Testis (tissue), 2 donors: ENCODE measurements at regions not wholly inside any gene's neighbourhood (a gene's known extent, or its start where the extent isn't known, plus 50 kb on each side); places are given as distances from the start of the nearest gene placed in this dataset.

ENCODE experiments used
- DNase-seq: peaks from one replicate; pipeline ENCODE4 v3.0.0-alpha.2; 2019
- H3K27ac ChIP-seq, 2 donors: fragments of 200-600 bp; sonication (generic); one replicate each; pipeline ENCODE4 v1.5.1; 2019
- H3K27me3 ChIP-seq: fragments of 200-600 bp; sonication (generic); one replicate; pipeline ENCODE4 v1.5.1; 2019
- H3K36me3 ChIP-seq: fragments of 200-600 bp; sonication (generic); one replicate; pipeline ENCODE4 v1.5.1; 2017; ENCODE audit warnings: low read depth; ENCODE audit errors: missing control alignments
- H3K4me1 ChIP-seq: fragments of 200-600 bp; sonication (generic); one replicate; pipeline ENCODE4 v1.5.1; 2019
- H3K4me3 ChIP-seq, 2 donors: fragments of 200-600 bp; sonication (generic); one replicate each; pipeline ENCODE4 v1.5.1; 2017 to 2019
- H3K9me3 ChIP-seq: fragments of 200-600 bp; sonication (generic); one replicate; pipeline ENCODE4 v1.5.1; 2017
- POLR2A ChIP-seq: fragments of 450-650 bp; IDR thresholded peaks from one replicate; pipeline ENCODE4 v1.6.1; 2017; ENCODE audit warnings: antibody characterized with exemption, mild to moderate bottlenecking, moderate library complexity
- WGBS, 2 donors: methylation state at CpG; one replicate each; pipeline ENCODE4 v1.1.5; 2018; 5-methylcytosine and 5-hydroxymethylcytosine counted together
- intact Hi-C: fragments of 100-400 bp; cut with DNase I; formaldehyde crosslinking; loops from one replicate; pipeline ENCODE4 v1.15.1; 2023; ENCODE audit warnings: low total_unique reads
- TF ChIP-seq, protein P1 (sequence below), 3 experiments: fragments of 450-650 bp in 2 of 3; fragments of 200-600 bp in 1 of 3; sonication (generic) in 1 of 3; IDR thresholded peaks; one replicate each; pipeline ENCODE4 v1.5.1; 2016 to 2019; ENCODE audit warnings: antibody characterized with exemption in 3 of 3, mild to moderate bottlenecking in 2 of 3, moderate library complexity in 1 of 3

DNA sequence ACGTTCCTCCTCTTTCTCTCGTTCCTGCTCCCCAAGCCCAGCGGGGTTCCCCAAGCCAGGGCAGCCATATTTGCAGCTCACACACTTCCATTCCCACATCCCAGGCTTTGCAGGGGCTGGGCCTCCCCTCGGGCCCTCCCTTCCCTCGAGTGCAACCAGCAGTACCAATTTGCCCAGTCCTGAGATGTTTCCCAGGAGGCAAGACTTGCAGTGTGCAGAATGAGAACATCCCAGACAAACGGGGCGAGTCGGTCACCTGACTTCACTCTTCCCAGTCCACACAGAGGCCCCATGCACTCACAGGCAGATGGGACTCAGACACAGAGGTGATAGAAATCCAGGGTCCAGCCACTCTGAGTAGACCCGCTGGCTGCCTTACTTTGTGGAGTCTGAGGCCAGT is 56.2 kb upstream of the SLC6A6 start:
- Histone ChIP-seq H3K27me3 (no peaks in the 10 kb centered on the region), H3K27ac (no peak overlapping the region), H3K36me3 (no peaks in the 10 kb centered on the region), H3K4me3 (no peak overlapping the region), H3K4me1 (peaks cover 3% of the 10 kb centered on the region), H3K9me3 (no peaks in the 10 kb centered on the region)
- DNase-seq = no peak
- WGBS, 2 donors = 84 to 89% methylated on average over 7 to 9 of the region's 9 CpGs
- no peak for TF ChIP-seq POLR2A
- TF ChIP-seq, protein P1, sequence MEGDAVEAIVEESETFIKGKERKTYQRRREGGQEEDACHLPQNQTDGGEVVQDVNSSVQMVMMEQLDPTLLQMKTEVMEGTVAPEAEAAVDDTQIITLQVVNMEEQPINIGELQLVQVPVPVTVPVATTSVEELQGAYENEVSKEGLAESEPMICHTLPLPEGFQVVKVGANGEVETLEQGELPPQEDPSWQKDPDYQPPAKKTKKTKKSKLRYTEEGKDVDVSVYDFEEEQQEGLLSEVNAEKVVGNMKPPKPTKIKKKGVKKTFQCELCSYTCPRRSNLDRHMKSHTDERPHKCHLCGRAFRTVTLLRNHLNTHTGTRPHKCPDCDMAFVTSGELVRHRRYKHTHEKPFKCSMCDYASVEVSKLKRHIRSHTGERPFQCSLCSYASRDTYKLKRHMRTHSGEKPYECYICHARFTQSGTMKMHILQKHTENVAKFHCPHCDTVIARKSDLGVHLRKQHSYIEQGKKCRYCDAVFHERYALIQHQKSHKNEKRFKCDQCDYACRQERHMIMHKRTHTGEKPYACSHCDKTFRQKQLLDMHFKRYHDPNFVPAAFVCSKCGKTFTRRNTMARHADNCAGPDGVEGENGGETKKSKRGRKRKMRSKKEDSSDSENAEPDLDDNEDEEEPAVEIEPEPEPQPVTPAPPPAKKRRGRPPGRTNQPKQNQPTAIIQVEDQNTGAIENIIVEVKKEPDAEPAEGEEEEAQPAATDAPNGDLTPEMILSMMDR (IDR thresholded peaks at IDR 0.05) = no peak
- intact Hi-C loops = no loop called here

DNA sequence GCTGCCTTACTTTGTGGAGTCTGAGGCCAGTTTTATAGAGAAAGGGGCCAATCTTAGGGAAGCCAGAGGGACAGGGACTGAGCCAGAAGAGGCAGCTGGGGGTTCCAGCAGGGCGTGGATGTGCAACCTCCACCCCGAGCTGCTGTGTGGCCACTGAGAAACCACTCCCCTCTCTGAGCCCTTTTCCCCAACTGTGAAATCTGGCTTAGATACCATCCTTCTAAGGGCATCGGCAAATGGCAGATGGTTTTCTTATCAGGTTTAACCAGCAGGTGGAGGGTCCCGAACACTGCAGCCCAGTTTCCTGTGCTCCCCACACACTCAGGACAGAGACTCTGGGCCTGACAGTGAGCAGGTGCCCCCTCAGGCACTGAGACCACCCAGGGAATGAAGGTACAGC is 55.8 kb upstream of the SLC6A6 start:
- peaks cover 3% of the 10 kb centered on the region for H3K4me1 ChIP-seq
- no peak for DNase-seq
- H3K36me3 ChIP-seq = no peaks in the 10 kb centered on the region
- H3K9me3 ChIP-seq = no peaks in the 10 kb centered on the region
- intact Hi-C loops = no loop called here
- TF ChIP-seq, protein P1 (IDR thresholded peaks at IDR 0.05) = no peak
- no peak for TF ChIP-seq POLR2A
- 87% methylated on average over 4 of the region's 4 CpGs; no CpG with 5 or more reads in 1 of the 2 donors for WGBS, 2 donors
- no peak overlapping the region for H3K4me3 ChIP-seq
- no peaks in the 10 kb centered on the region for H3K27me3 ChIP-seq
- H3K27ac ChIP-seq = no peak overlapping the region

DNA sequence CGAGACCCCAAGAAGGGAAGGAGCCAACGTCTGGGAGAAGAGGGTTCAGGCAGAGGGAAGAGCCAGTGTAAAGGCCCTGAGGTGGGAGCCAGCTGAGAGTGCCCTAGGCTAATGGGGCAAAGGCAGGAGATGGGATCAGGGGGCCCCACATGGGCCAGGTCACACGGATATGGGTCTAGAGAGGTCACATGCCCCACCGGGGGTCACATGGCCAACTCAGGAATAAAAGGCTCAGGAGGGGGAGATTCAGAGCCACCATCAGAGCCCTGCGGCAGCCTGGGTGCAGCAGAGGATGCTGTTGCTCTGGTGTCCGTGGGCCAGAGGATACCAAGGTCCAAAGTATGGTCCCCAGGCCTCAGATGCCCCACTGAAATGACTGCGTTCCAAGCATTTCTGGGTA is 55.3 kb upstream of the SLC6A6 start:
- Histone ChIP-seq H3K4me1 (peaks cover 3% of the 10 kb centered on the region), H3K36me3 (no peaks in the 10 kb centered on the region), H3K4me3 (no peak overlapping the region), H3K27me3 (no peaks in the 10 kb centered on the region), H3K27ac (no peak overlapping the region), H3K9me3 (no peaks in the 10 kb centered on the region)
- intact Hi-C loops = no loop called here
- no peak for DNase-seq
- TF ChIP-seq POLR2A = no peak
- TF ChIP-seq, protein P1 (IDR thresholded peaks at IDR 0.05) = no peak
- 79 to 84% methylated on average over 6 to 7 of the region's 7 CpGs for WGBS, 2 donors

DNA sequence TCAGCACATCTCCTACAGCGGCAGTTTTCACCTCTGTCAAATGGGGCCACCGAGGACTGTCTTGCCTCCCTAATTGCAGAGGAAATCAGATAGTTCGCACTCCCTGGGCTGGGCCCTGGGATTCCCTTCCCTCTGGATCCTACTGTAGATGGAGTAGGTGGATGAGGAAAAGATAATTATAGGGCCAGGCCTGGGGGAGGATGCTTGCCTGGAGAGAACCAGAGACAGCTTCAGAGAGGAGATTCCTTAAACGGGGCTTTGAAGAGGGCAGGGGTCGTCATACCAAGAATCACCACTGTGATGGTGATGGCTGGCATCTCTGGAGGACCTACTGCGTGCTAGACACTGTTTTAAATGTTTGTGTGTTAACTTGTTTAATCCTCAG is 50.8 kb upstream of the SLC6A6 start:
- H3K36me3 ChIP-seq = no peaks in the 10 kb centered on the region
- peak overlapping the region in 1 of 2 donors; percentile 13 for H3K4me3 ChIP-seq
- intact Hi-C loops = no loop called here
- no peak overlapping the region for H3K27ac ChIP-seq
- H3K27me3 ChIP-seq = no peaks in the 10 kb centered on the region
- H3K4me1 ChIP-seq = no peaks in the 10 kb centered on the region
- TF ChIP-seq, protein P1 (IDR thresholded peaks at IDR 0.05) = no peak
- no peak for TF ChIP-seq POLR2A
- DNase-seq = no peak
- 42 to 66% methylated on average over 4 to 6 of the region's 6 CpGs for WGBS, 2 donors
- no peaks in the 10 kb centered on the region for H3K9me3 ChIP-seq

DNA sequence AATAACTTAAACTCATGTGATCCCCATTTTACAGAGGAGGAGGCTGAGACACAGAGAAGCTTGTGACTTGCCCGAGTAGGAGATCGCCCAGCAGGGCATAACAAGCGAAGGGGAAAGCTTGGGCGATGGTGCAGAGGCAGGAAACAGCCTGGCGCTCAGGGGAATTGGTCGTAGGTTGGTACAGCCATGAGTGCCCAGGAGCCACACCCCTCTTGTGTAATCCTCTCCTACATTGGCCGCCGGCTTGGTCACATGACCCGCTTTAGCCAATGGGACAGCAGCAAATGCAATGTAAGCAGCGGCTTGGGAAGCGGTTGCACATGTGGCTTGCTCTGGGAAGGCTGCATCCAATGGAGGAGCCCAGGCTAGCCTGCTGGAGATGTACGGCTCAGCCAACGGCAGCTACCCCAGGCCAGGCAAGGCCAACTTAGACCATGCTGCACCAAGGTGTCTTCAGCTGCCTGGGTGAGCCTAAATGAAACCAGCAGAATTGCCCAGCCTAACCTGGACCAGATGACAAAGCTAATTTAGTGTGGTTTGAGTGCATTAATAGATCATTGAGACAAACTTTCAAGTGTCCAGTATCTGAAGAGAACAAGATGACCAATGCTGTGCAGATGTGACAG is 50.3 kb upstream of the SLC6A6 start:
- H3K9me3 ChIP-seq = no peaks in the 10 kb centered on the region
- no peaks in the 10 kb centered on the region for H3K36me3 ChIP-seq
- H3K4me1 ChIP-seq = no peaks in the 10 kb centered on the region
- no peak for TF ChIP-seq POLR2A
- TF ChIP-seq, protein P1 (IDR thresholded peaks at IDR 0.05) = no peak
- H3K27me3 ChIP-seq = no peaks in the 10 kb centered on the region
- peak; percentile 87 for DNase-seq
- no peak overlapping the region for H3K27ac ChIP-seq
- 55 to 73% methylated on average over 10 to 13 of the region's 13 CpGs for WGBS, 2 donors
- intact Hi-C loops = no loop called here
- peak overlapping the region in 1 of 2 donors; percentile 13 for H3K4me3 ChIP-seq
